CD14-positive monocyte (primary cell): ENCODE measurements at regions not wholly inside any gene's neighbourhood (a gene's known extent, or its start where the extent isn't known, plus 50 kb on each side); places are given as distances from the start of the nearest gene placed in this dataset.

Experiments
- DNase-seq, 3 donors: peaks; one replicate each; pipeline ENCODE4 v3.0.0-alpha.2; 2011 to 2022
- H2AFZ ChIP-seq: 2 replicates; pipeline ENCODE4 v1.6.0; 2012; ENCODE audit warnings: mild to moderate bottlenecking, low read depth, low read length, inconsistent platforms; ENCODE audit not compliant: insufficient read depth, poor library complexity, severe bottlenecking
- H3K27ac ChIP-seq, 2 donors: 1 replicate in 1 of 2; 2 replicates in 1 of 2; pipeline ENCODE4 v1.5.1; 2012 to 2013; ENCODE audit warnings: low read length in 2 of 2, control low read depth in 1 of 2, inconsistent platforms in 1 of 2, low read depth in 1 of 2, mild to moderate bottlenecking in 1 of 2
- H3K27me3 ChIP-seq, 2 donors: one replicate each; pipeline versions ENCODE4 v1.6.0 to v1.6.1; 2011 to 2013; ENCODE audit warnings: low read length in 2 of 2; ENCODE audit not compliant: control insufficient read depth in 2 of 2, insufficient read depth in 2 of 2
- H3K36me3 ChIP-seq, 2 donors: replicated peaks in 1 of 2; 1 replicate in 1 of 2; 2 replicates in 1 of 2; pipeline versions ENCODE4 v1.5.1 to v1.6.1; 2012 to 2013; ENCODE audit warnings: low read length in 2 of 2, control low read depth in 1 of 2, inconsistent platforms in 1 of 2, mild to moderate bottlenecking in 1 of 2; ENCODE audit not compliant: insufficient read depth in 2 of 2, control insufficient read depth in 1 of 2
- H3K4me1 ChIP-seq, 2 donors: 1 replicate in 1 of 2; 2 replicates in 1 of 2; pipeline versions ENCODE4 v1.5.1 to v1.6.1; 2012 to 2013; ENCODE audit warnings: low read length in 2 of 2, control low read depth in 1 of 2, inconsistent platforms in 1 of 2, mild to moderate bottlenecking in 1 of 2, moderate library complexity in 1 of 2; ENCODE audit not compliant: insufficient read depth in 2 of 2, control insufficient read depth in 1 of 2
- H3K4me2 ChIP-seq: replicated peaks from 2 replicates; pipeline ENCODE3; 2012; ENCODE audit warnings: low read length, moderate library complexity, mild to moderate bottlenecking; ENCODE audit not compliant: poor library complexity, severe bottlenecking; ENCODE audit errors: extremely low read depth
- H3K4me3 ChIP-seq, 3 experiments: fragments of 200-600 bp in 1 of 3; sonication (generic) in 1 of 3; replicated peaks in 1 of 3; 1 replicate in 2 of 3; 2 replicates in 1 of 3; pipeline ENCODE4 v1.5.1; 2011 to 2013; ENCODE audit warnings: low read length in 3 of 3, mild to moderate bottlenecking in 3 of 3, control low read depth in 2 of 3, low read depth in 2 of 3, inconsistent platforms in 1 of 3, moderate library complexity in 1 of 3
- H3K79me2 ChIP-seq: 2 replicates; pipeline ENCODE4 v1.6.0; 2012; ENCODE audit warnings: mild to moderate bottlenecking, control low read depth, inconsistent platforms, low read length, moderate library complexity; ENCODE audit not compliant: insufficient read depth
- H3K9ac ChIP-seq: 2 replicates; pipeline ENCODE4 v1.6.0; 2017; ENCODE audit warnings: low read length, mild to moderate bottlenecking; ENCODE audit not compliant: insufficient read depth, poor library complexity, severe bottlenecking
- H3K9me3 ChIP-seq, 2 donors: replicated peaks in 1 of 2; 1 replicate in 1 of 2; 2 replicates in 1 of 2; pipeline versions ENCODE4 v1.5.1 to v1.6.1; 2012 to 2013; ENCODE audit warnings: low read length in 2 of 2, control low read depth in 1 of 2; ENCODE audit not compliant: control insufficient read depth in 1 of 2, insufficient read depth in 1 of 2
- H4K20me1 ChIP-seq: 2 replicates; pipeline ENCODE4 v1.6.0; 2012; ENCODE audit warnings: mild to moderate bottlenecking, low read length, control low read depth, moderate library complexity; ENCODE audit not compliant: insufficient read depth
- H3K27ac Mint-ChIP-seq, 7 donors: one replicate each; pipeline ENCODE4 v1.8.0; 2020; ENCODE audit warnings: mild to moderate bottlenecking in 7 of 7, mixed read lengths in 7 of 7, moderate library complexity in 6 of 7, inconsistent platforms in 2 of 7
- H3K27me3 Mint-ChIP-seq, 3 donors: one replicate each; pipeline ENCODE4 v1.8.0; 2021 to 2022; ENCODE audit warnings: low read depth in 3 of 3, mild to moderate bottlenecking in 3 of 3, mixed read lengths in 3 of 3, moderate library complexity in 3 of 3, inconsistent platforms in 1 of 3
- H3K36me3 Mint-ChIP-seq, 2 donors: one replicate each; pipeline ENCODE4 v1.8.0; 2020; ENCODE audit warnings: mixed read lengths in 2 of 2, inconsistent platforms in 1 of 2, mild to moderate bottlenecking in 1 of 2
- H3K4me1 Mint-ChIP-seq: one replicate; pipeline ENCODE4 v1.8.0; 2020; ENCODE audit warnings: mild to moderate bottlenecking, mixed read lengths
- H3K4me3 Mint-ChIP-seq, 2 donors: one replicate each; pipeline ENCODE4 v1.8.0; 2020; ENCODE audit warnings: mild to moderate bottlenecking in 2 of 2, mixed read lengths in 2 of 2, moderate library complexity in 1 of 2
- H3K9me3 Mint-ChIP-seq, 7 donors: one replicate each; pipeline ENCODE4 v1.8.0; 2020 to 2022; ENCODE audit warnings: mixed read lengths in 7 of 7, mild to moderate bottlenecking in 6 of 7, moderate library complexity in 6 of 7, inconsistent platforms in 2 of 7
- CTCF ChIP-seq: fragments of 200-600 bp; IDR thresholded peaks from one replicate; pipeline ENCODE4 v1.8.0; 2022; ENCODE audit warnings: antibody characterized with exemption, mild to moderate bottlenecking
- WGBS: methylation state at CpG from one replicate; pipeline ENCODE4 v1.1.5; 2013; ENCODE audit warnings: missing lambda C conversion rate; ENCODE audit not compliant: insufficient coverage; 5-methylcytosine and 5-hydroxymethylcytosine counted together
- intact Hi-C, 2 donors: fragments of 100-400 bp; cut with micrococcal nuclease; formaldehyde crosslinking; loops; one replicate each; pipeline versions ENCODE4 v1.15.0 to v1.15.1; 2023

- H3K4me1 Mint-ChIP-seq = peaks cover 1% of the 10 kb centered on the region
Observed at GRCh38 chr2:3122525-3122924, 255.1 kb downstream of the EIPR1 start.

GRCh38 chr2:3121601-3122000 lies 256.0 kb downstream of the EIPR1 start:
- DNase-seq = no peak
- Histone ChIP-seq H3K79me2 (no peaks in the 10 kb centered on the region), H3K27ac (no peak overlapping the region), H2AFZ (no peak overlapping the region), H3K4me3 (no peak overlapping the region), H3K4me1 (no peaks in the 10 kb centered on the region), H3K9ac (no peak overlapping the region), H3K9me3 (no peaks in the 10 kb centered on the region), H3K36me3 (no peaks in the 10 kb centered on the region), H3K27me3 (no peaks in the 10 kb centered on the region), H4K20me1 (no peaks in the 10 kb centered on the region), H3K4me2 (no peak overlapping the region)
- Mint-ChIP-seq H3K4me3 (no peak overlapping the region), H3K36me3 (no peaks in the 10 kb centered on the region), H3K27ac (no peak overlapping the region), H3K9me3 (peaks cover 0 to 3% (median 0%) of the 10 kb centered on the region in 7 donors), H3K4me1 (peaks cover 2% of the 10 kb centered on the region), H3K27me3 (peaks cover 0 to 5% (median 4%) of the 10 kb centered on the region in 3 donors)
- TF ChIP-seq CTCF = no peak
- WGBS = no CpG with 5 or more reads among the region's 2 CpGs
- intact Hi-C loops = no loop called here

More at GRCh38 chr2:3122525-3122924, 255.1 kb downstream of the EIPR1 start:
- Histone ChIP-seq H3K9ac (no peak overlapping the region), H3K27me3 (no peaks in the 10 kb centered on the region), H3K4me1 (no peaks in the 10 kb centered on the region), H3K9me3 (no peaks in the 10 kb centered on the region), H3K27ac (no peak overlapping the region), H3K79me2 (no peaks in the 10 kb centered on the region), H4K20me1 (no peaks in the 10 kb centered on the region), H3K4me2 (no peak overlapping the region), H3K36me3 (no peaks in the 10 kb centered on the region), H3K4me3 (no peak overlapping the region), H2AFZ (no peak overlapping the region)
- WGBS = no CpG with 5 or more reads among the region's 2 CpGs
- no peaks in the 10 kb centered on the region for H3K36me3 Mint-ChIP-seq
- intact Hi-C loops = no loop called here
- H3K27ac Mint-ChIP-seq = no peak overlapping the region
- peaks cover 0 to 3% (median 0%) of the 10 kb centered on the region in 7 donors for H3K9me3 Mint-ChIP-seq
- peaks cover 0 to 5% (median 4%) of the 10 kb centered on the region in 3 donors for H3K27me3 Mint-ChIP-seq
- no peak for TF ChIP-seq CTCF
- no peak overlapping the region for H3K4me3 Mint-ChIP-seq
- no peak for DNase-seq
